Fibroblast of skin of left quadriceps (primary cell): ENCODE measurements at regions not wholly inside any gene's neighbourhood (a gene's known extent, or its start where the extent isn't known, plus 50 kb on each side); places are given as distances from the start of the nearest gene placed in this dataset.
"Not testable (repeated sequence)": the region's sequence is repeated elsewhere in the genome, so short reads cannot be mapped to it uniquely, and the experiment has no call there.

Source experiments
- DNase-seq, 2 experiments: peaks; one replicate each; pipeline ENCODE4 v3.0.0-alpha.2; 2013; ENCODE audit warnings: low read depth in 2 of 2

DNA sequence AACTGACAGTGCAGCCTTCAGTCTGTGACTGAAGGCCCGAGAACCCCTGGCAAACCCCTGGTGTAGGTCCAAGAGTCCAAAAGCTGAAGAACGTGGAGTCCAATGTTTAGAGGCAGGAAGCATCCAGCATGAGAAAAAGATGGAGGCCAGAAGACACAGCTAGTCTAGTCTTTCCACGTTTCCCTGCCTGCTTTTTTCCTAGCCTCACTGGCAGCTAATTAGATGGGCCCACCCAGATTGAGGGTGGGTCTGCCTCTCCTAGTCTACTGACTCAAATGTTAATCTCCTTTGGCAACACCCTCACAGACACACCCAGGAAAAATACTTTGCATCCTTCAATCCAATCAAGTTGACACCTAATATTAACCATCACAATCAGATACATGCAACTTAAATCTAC is 87.8 kb downstream of the TENT5D start:
- DNase-seq = not testable (repeated sequence)

- peak in 1 of 2 experiments; percentile 3 for DNase-seq
Observed at GRCh38 chrX:80511969-80512760, 91.9 kb downstream of the TENT5D start.

DNA sequence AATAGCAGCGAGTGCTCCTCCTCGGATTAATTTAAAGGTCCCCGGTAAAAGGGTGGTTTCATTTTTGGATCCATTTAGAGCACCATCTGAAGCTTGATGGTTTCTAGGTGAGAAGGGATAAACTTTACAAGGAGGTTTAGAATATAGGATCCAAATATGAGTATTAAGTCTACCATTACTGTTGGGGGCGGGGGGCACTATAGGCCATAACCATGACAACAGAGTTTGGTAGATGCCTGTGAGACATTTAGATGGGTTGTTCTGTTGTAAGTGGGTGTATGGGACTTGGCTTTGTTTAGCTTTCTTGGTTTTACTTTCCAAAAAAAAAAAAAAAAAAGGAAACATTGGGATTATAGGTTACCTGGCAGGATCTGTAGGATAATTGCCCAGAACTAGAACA is 92.7 kb downstream of the TENT5D start:
- DNase-seq = no peak

DNA sequence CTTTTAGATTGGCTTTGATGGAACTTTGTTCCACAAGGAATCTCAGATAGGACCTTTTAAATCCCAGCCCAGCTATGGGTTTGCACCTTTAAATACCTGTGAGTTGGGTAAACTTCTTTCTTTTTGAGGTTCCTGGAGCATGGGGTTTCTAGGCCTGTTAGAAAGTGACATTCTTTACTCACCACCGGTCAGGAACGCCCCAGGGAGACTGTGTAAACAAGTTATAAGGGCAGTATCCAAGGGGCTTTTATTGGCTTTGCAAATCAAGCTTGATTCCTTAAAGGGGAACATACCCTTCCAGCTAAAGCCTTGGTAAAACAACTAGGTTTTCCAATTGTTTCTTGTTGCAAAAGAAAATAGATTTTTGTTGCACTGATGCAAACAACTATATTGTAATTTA is 93.4 kb downstream of the TENT5D start:
- DNase-seq = no peak

GRCh38 chrX:80537096-80537495 is 116.8 kb downstream of the TENT5D start:
- DNase-seq = no peak

DNA sequence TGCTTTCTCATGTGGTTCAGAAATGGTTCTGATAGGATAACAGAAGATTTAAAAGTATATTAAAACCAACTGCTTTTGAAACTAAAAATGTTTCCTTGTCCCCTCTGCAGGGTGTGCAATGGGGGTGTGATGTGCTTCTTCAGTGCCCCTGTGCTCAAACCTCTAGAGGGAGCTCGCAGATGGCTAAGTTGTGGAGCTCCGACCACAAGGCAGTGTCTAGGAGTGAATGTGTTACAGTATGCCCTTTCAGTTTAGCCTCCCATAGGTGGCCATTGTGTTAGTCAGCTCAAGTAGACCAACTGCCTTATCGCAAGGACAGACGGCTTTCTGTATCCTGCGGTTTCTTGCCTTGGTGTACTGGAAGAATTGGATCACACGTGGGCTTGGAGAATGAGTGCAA is 130.5 kb downstream of the TENT5D start:
- no peak for DNase-seq

GRCh38 chrX:80556148-80556547 is 135.9 kb downstream of the TENT5D start:
- no peak for DNase-seq

DNA sequence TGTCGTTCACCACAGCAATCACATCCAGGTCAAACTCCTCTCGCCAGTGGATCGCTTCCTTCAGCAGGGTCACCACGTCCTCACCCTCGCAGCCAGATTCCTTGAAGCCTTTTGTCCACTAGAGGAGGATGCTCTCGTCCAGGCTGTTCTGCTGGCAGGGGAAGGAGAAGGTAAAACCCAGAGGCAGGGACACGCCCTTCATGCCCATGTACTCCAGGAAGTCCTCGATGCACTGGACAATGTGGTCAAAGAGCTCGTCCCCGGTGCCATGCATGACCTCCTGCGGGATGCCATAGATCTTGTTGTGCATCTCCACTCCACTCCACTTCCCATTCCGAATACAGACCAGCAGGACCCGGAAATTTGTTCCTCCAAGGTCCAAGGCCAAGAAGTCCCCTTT is 152.4 kb downstream of the TENT5D start:
- no peak for DNase-seq

DNA sequence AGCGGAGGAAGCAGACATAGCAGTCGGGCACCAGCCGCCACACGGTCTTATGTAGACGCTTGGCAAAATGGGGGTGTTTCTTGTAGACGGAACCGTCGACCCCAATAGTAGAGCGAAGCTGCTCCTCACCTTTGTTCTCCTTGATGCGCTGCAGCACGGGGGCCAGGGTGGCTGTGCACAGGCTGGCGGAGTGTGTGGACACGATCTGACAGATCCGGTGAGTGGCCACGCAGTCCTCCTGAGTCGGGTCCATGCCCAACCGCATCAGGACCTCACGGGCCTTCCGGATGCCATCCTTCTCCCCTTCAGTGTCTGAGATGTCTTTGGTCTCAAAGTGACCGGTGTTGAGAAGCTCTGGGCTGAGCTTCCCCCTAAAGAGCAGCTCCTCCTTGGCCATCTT is 153.0 kb downstream of the TENT5D start:
- no peak for DNase-seq

DNA sequence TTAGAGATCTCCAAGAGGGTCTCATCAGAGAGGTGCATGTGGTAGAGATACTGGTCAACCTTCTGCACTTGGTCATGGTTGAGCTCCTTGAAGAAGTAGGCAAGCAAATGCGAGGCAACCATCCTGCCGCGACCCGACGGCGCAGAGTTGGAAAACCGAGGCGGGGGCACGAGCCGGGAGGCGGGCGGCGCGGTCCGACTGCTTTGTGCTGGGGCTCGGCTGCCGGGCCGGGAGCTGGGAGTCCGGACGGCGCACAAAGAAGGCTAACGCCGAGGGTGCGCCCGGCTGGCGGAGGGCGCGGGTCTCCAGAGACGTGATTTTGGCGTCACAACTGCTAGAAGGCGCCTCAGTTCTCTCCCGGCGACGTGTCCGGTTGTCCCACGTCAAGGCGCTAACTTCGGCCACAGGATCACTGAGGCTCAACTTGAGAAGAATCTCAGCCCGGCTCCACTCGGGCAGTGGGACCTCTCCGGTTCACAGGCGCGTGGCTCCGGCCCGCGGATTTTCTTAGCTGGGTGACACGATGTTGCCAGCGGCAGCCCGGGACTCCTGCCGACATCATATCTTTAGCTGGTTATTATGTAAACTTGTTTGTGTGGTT is 154.3 kb downstream of the TENT5D start:
- not testable (repeated sequence) for DNase-seq

- no peak for DNase-seq
Observed at GRCh38 chrX:80576267-80576666, 156.0 kb downstream of the TENT5D start.

DNA sequence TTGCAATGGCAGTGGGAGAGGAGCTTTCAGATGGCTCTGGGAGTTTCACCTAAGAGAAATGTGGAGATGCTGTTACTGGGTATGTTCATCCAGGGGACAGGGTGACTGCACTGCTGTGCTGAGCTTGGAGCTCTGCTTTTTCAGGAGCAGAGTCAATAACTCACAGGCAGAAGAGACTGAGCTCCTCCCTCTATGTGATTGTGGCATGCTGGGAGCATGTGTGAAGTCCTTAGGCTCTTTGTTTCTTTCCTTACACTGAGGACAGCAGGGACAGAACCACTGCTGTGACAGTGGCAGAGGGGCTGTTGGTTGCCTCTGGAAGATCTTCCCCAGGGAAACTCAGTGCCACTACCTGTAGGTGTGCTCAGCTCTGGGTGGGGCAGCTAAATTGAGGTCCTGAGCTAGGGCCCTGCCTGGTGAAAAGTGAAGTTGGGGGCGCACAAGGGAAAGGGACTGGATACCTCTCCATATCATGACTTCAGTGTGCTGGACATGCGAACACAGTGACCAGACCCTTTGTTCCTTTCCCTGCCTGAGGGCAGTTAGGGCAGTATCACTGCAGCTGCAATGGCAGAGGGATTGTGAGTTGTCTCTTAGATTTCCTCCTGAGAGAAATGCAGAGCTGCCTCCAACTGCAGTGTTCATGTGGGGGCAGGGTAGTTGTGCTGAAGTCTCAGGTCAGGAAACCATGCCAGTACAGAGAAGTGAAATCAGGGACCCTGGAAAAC is 156.7 kb downstream of the TENT5D start:
- no peak for DNase-seq

- peak in 1 of 2 experiments; percentile 0 for DNase-seq
Observed at GRCh38 chrX:80578517-80579105, 158.4 kb downstream of the TENT5D start.

GRCh38 chrX:80590992-80591391 is 170.7 kb downstream of the TENT5D start:
- DNase-seq = not testable (repeated sequence)

DNA sequence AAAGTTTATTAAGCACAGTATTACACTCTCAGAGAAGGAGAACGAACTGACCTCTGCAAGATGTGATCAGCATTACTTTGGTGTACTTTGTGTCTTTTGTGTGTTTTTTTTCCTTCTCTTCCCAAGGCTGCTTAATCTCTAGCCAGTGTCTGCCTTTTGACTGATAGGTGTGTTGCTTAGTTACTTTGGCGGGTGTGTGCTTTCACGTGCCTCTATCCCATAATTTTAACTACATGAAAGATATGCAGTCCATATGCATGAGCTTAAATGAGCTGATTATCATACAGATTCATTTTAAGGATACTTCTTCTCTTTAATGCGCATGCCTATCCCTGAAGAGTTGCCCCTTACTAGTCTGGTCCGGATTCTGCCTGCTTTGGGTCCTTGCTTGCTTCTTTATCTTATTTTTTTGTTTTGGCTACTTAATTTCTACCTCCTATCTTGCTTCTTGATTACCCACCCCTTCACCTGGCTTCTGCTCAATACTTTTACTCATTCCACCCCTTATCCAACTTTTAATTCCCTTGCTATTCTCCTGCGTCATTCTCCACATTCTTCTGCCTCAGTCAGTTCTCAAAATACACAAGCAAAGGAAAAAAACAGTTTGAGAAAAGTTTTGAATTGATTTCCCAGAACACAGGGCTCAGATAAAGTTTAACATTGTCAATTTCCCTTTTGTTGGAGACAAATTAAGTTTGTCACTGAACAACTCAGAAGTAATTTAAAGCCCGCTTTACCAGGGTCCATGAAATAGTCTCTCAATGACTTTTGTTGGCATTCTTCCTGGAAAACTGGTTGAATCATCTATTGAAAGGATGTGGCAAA is 182.0 kb downstream of the TENT5D start:
- no peak for DNase-seq
